ENCODE measurements at regions not wholly inside any gene's neighbourhood (a gene's known extent, or its start where the extent isn't known, plus 50 kb on each side); places are given as distances from the start of the nearest gene placed in this dataset.
A peak's percentile ranks its signal among the peaks of the same experiment; 100 is the strongest.

GRCh38 chr9:14031810-14032209, 282.1 kb downstream of the NFIB start:
- FAIRE-seq: no peak
- no peak for DNase-seq (ENCODE audit: low spot score)

GRCh38 chr9:14031060-14031414, 282.9 kb downstream of the NFIB start:
- DNase-seq (ENCODE audit: low spot score) (no peak), FAIRE-seq (no peak)

- DNase-seq (ENCODE audit: low spot score): peak; percentile 15
- FAIRE-seq: no peak
These were observed 283.4 kb downstream of the NFIB start for GRCh38 chr9:14030375-14031059.

GRCh38 chr9:14029806-14030374, 284.1 kb downstream of the NFIB start:
- no peak for FAIRE-seq
- no peak for DNase-seq (ENCODE audit: low spot score)

- FAIRE-seq: no peak
- DNase-seq (ENCODE audit: low spot score): no peak
These were observed 286.7 kb downstream of the NFIB start for GRCh38 chr9:14027116-14027800.

- DNase-seq (ENCODE audit: low spot score) (no peak), FAIRE-seq (no peak)
These were observed 288.2 kb downstream of the NFIB start for GRCh38 chr9:14025741-14026140.

GRCh38 chr9:14023285-14023684, 290.7 kb downstream of the NFIB start:
- no peak for FAIRE-seq
- no peak for DNase-seq (ENCODE audit: low spot score)

GRCh38 chr9:14021871-14022525, 291.9 kb downstream of the NFIB start:
- DNase-seq (ENCODE audit: low spot score) (no peak), FAIRE-seq (no peak)

- FAIRE-seq (no peak), DNase-seq (ENCODE audit: low spot score) (peak; percentile 14)
These were observed 295.9 kb downstream of the NFIB start for GRCh38 chr9:14018081-14018480.

GRCh38 chr9:14014744-14015143, 299.2 kb downstream of the NFIB start:
- DNase-seq (ENCODE audit: low spot score) (no peak), FAIRE-seq (no peak)

GRCh38 chr9:14014218-14014617, 299.7 kb downstream of the NFIB start:
- no peak for FAIRE-seq

GRCh38 chr9:14011799-14012560, 302.0 kb downstream of the NFIB start:
- DNase-seq (ENCODE audit: low spot score) (no peak), FAIRE-seq (no peak)

More at GRCh38 chr9:14014218-14014617, 299.7 kb downstream of the NFIB start:
- DNase-seq (ENCODE audit: low spot score): no peak

- no peak for FAIRE-seq
- no peak for DNase-seq (ENCODE audit: low spot score)
These were observed 306.7 kb downstream of the NFIB start for GRCh38 chr9:14007190-14007769.

- DNase-seq (ENCODE audit: low spot score) (no peak), FAIRE-seq (no peak)
These were observed 307.4 kb downstream of the NFIB start for GRCh38 chr9:14006386-14007187.

- FAIRE-seq (no peak), DNase-seq (ENCODE audit: low spot score) (no peak)
These were observed 309.8 kb downstream of the NFIB start for GRCh38 chr9:14004110-14004509.

GRCh38 chr9:13994240-13994639, 319.7 kb downstream of the NFIB start:
- no peak for FAIRE-seq
- no peak for DNase-seq (ENCODE audit: low spot score)

GRCh38 chr9:13993632-13994185, 320.2 kb downstream of the NFIB start:
- DNase-seq (ENCODE audit: low spot score): no peak
- no peak for FAIRE-seq

GRCh38 chr9:13992138-13993088, 321.5 kb downstream of the NFIB start:
- DNase-seq (ENCODE audit: low spot score) (no peak), FAIRE-seq (no peak)

GRCh38 chr9:13991395-13991794, 322.5 kb downstream of the NFIB start:
- no peak for DNase-seq (ENCODE audit: low spot score)
- no peak for FAIRE-seq

Data from urothelium cell line (cell line).